ENCODE measurements at regions not wholly inside any gene's neighbourhood (a gene's known extent, or its start where the extent isn't known, plus 50 kb on each side); places are given as distances from the start of the nearest gene placed in this dataset.

DNA sequence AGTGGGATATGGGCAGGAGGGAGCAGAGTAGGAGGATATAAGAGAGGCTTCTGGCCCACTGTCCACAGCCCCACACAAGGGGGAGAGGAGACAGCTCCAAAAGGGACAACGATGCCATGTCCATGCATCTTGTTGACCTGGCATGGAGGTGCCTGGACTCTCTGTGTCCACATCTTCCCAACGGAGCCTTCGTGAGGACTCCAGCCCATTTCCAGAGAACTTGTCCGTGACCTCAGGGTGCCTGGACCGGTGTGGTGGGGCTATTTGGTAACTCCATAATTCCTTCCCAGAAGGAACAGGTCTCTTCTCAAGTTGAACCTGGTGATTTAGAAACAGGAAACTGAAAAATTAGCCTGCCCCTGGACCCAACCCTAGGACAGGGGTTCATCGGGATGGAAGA lies 133.9 kb downstream of the CYP26B1 start:
- Histone ChIP-seq H3F3A (replicated peaks; ENCODE audit: low read depth) (no peaks in the 10 kb centered on the region), H3K4me1 (ENCODE audit: insufficient read depth) (no peaks in the 10 kb centered on the region), H2AFZ (no peak overlapping the region), H3K79me2 (replicated peaks; ENCODE audit: insufficient read depth) (no peaks in the 10 kb centered on the region), H4K20me1 (replicated peaks; ENCODE audit: insufficient read depth) (no peaks in the 10 kb centered on the region), H3K9me2 (ENCODE audit: insufficient read depth) (0 out of 2 replicates have a peak, but pooled peaks cover 7% of the 10 kb centered on the region), H3K27ac (ENCODE audit: low read depth) (no peak overlapping the region), H3K4me2 (no peak overlapping the region), H3K36me3 (ENCODE audit: insufficient read depth) (no peaks in the 10 kb centered on the region), H3K4me3 (no peak overlapping the region), H3K27me3 (ENCODE audit: insufficient read depth) (no peaks in the 10 kb centered on the region)
- TF ChIP-seq, protein P1, sequence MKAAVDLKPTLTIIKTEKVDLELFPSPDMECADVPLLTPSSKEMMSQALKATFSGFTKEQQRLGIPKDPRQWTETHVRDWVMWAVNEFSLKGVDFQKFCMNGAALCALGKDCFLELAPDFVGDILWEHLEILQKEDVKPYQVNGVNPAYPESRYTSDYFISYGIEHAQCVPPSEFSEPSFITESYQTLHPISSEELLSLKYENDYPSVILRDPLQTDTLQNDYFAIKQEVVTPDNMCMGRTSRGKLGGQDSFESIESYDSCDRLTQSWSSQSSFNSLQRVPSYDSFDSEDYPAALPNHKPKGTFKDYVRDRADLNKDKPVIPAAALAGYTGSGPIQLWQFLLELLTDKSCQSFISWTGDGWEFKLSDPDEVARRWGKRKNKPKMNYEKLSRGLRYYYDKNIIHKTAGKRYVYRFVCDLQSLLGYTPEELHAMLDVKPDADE (IDR thresholded peaks at IDR 0.05): no peak
- TF ChIP-seq NANOG (IDR thresholded peaks at IDR 0.05; ENCODE audit: borderline replicate concordance) (no peak), JUNB (IDR thresholded peaks at IDR 0.05; ENCODE audit: unreplicated experiment) (no peak), ZNF114 (CRISPR knock-in tag; IDR thresholded peaks at IDR 0.05) (no peak), EZH2phosphoT487 (IDR thresholded peaks at IDR 0.05; ENCODE audit: unreplicated experiment) (no peak), ZNF331 (CRISPR knock-in tag; IDR thresholded peaks at IDR 0.05; ENCODE audit: low read depth) (no peak), CREB1 (CRISPR knock-in tag; IDR thresholded peaks at IDR 0.05; ENCODE audit: low read depth) (no peak), STAT1 (IDR thresholded peaks at IDR 0.05; ENCODE audit: unreplicated experiment) (no peak), EZH2 (IDR thresholded peaks at IDR 0.05; ENCODE audit: low read depth, unreplicated experiment) (no peak), POLR2AphosphoS5 (IDR thresholded peaks at IDR 0.05; ENCODE audit: low read depth) (no peak)
- TF ChIP-seq, protein P2, sequence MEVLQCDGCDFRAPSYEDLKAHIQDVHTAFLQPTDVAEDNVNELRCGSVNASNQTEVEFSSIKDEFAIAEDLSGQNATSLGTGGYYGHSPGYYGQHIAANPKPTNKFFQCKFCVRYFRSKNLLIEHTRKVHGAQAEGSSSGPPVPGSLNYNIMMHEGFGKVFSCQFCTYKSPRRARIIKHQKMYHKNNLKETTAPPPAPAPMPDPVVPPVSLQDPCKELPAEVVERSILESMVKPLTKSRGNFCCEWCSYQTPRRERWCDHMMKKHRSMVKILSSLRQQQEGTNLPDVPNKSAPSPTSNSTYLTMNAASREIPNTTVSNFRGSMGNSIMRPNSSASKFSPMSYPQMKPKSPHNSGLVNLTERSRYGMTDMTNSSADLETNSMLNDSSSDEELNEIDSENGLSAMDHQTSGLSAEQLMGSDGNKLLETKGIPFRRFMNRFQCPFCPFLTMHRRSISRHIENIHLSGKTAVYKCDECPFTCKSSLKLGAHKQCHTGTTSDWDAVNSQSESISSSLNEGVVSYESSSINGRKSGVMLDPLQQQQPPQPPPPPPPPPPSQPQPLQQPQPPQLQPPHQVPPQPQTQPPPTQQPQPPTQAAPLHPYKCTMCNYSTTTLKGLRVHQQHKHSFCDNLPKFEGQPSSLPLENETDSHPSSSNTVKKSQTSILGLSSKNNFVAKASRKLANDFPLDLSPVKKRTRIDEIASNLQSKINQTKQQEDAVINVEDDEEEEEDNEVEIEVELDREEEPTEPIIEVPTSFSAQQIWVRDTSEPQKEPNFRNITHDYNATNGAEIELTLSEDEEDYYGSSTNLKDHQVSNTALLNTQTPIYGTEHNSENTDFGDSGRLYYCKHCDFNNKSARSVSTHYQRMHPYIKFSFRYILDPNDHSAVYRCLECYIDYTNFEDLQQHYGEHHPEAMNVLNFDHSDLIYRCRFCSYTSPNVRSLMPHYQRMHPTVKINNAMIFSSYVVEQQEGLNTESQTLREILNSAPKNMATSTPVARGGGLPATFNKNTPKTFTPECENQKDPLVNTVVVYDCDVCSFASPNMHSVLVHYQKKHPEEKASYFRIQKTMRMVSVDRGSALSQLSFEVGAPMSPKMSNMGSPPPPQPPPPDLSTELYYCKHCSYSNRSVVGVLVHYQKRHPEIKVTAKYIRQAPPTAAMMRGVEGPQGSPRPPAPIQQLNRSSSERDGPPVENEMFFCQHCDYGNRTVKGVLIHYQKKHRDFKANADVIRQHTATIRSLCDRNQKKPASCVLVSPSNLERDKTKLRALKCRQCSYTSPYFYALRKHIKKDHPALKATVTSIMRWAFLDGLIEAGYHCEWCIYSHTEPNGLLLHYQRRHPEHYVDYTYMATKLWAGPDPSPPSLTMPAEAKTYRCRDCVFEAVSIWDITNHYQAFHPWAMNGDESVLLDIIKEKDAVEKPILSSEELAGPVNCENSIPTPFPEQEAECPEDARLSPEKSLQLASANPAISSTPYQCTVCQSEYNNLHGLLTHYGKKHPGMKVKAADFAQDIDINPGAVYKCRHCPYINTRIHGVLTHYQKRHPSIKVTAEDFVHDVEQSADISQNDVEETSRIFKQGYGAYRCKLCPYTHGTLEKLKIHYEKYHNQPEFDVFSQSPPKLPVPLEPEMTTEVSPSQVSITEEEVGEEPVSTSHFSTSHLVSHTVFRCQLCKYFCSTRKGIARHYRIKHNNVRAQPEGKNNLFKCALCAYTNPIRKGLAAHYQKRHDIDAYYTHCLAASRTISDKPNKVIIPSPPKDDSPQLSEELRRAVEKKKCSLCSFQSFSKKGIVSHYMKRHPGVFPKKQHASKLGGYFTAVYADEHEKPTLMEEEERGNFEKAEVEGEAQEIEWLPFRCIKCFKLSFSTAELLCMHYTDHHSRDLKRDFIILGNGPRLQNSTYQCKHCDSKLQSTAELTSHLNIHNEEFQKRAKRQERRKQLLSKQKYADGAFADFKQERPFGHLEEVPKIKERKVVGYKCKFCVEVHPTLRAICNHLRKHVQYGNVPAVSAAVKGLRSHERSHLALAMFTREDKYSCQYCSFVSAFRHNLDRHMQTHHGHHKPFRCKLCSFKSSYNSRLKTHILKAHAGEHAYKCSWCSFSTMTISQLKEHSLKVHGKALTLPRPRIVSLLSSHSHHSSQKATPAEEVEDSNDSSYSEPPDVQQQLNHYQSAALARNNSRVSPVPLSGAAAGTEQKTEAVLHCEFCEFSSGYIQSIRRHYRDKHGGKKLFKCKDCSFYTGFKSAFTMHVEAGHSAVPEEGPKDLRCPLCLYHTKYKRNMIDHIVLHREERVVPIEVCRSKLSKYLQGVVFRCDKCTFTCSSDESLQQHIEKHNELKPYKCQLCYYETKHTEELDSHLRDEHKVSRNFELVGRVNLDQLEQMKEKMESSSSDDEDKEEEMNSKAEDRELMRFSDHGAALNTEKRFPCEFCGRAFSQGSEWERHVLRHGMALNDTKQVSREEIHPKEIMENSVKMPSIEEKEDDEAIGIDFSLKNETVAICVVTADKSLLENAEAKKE (CRISPR knock-in tag; IDR thresholded peaks at IDR 0.05): no peak
- TF ChIP-seq, protein P3, sequence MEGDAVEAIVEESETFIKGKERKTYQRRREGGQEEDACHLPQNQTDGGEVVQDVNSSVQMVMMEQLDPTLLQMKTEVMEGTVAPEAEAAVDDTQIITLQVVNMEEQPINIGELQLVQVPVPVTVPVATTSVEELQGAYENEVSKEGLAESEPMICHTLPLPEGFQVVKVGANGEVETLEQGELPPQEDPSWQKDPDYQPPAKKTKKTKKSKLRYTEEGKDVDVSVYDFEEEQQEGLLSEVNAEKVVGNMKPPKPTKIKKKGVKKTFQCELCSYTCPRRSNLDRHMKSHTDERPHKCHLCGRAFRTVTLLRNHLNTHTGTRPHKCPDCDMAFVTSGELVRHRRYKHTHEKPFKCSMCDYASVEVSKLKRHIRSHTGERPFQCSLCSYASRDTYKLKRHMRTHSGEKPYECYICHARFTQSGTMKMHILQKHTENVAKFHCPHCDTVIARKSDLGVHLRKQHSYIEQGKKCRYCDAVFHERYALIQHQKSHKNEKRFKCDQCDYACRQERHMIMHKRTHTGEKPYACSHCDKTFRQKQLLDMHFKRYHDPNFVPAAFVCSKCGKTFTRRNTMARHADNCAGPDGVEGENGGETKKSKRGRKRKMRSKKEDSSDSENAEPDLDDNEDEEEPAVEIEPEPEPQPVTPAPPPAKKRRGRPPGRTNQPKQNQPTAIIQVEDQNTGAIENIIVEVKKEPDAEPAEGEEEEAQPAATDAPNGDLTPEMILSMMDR (conservative IDR thresholded peaks at IDR 0.05; ENCODE audit: low read depth in 2 of 2): no peak
- TF ChIP-seq, protein P4, sequence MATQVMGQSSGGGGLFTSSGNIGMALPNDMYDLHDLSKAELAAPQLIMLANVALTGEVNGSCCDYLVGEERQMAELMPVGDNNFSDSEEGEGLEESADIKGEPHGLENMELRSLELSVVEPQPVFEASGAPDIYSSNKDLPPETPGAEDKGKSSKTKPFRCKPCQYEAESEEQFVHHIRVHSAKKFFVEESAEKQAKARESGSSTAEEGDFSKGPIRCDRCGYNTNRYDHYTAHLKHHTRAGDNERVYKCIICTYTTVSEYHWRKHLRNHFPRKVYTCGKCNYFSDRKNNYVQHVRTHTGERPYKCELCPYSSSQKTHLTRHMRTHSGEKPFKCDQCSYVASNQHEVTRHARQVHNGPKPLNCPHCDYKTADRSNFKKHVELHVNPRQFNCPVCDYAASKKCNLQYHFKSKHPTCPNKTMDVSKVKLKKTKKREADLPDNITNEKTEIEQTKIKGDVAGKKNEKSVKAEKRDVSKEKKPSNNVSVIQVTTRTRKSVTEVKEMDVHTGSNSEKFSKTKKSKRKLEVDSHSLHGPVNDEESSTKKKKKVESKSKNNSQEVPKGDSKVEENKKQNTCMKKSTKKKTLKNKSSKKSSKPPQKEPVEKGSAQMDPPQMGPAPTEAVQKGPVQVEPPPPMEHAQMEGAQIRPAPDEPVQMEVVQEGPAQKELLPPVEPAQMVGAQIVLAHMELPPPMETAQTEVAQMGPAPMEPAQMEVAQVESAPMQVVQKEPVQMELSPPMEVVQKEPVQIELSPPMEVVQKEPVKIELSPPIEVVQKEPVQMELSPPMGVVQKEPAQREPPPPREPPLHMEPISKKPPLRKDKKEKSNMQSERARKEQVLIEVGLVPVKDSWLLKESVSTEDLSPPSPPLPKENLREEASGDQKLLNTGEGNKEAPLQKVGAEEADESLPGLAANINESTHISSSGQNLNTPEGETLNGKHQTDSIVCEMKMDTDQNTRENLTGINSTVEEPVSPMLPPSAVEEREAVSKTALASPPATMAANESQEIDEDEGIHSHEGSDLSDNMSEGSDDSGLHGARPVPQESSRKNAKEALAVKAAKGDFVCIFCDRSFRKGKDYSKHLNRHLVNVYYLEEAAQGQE (IDR thresholded peaks at IDR 0.05; ENCODE audit: unreplicated experiment): no peak
- peaks cover 13% of the 10 kb centered on the region for H3K4me1 Mint-ChIP-seq
- no peak overlapping the region for H3K27ac Mint-ChIP-seq
- ATAC-seq (no peak), DNase-seq (ENCODE audit: low spot score) (no peak)
- peaks cover 4% of the 10 kb centered on the region for H3K27me3 Mint-ChIP-seq (ENCODE audit: insufficient read depth, low read depth, poor library complexity)
- no peaks in the 10 kb centered on the region for H3K9me3 Mint-ChIP-seq
- no peak overlapping the region for H3K4me3 Mint-ChIP-seq
- H3K36me3 Mint-ChIP-seq (ENCODE audit: low read depth): no peaks in the 10 kb centered on the region; the same call in 2 of the 3 replicates
